Activated naive CD8-positive, alpha-beta T cell treated with anti-CD3 and anti-CD28 coated beads for 36 hours (primary cell): ENCODE measurements at regions not wholly inside any gene's neighbourhood (a gene's known extent, or its start where the extent isn't known, plus 50 kb on each side); places are given as distances from the start of the nearest gene placed in this dataset.

Experiments used
- DNase-seq: peaks from one replicate; pipeline ENCODE4 v3.0.0; 2021
- H3K27ac Mint-ChIP-seq: one replicate; pipeline ENCODE4 v1.8.0; 2022; ENCODE audit warnings: mild to moderate bottlenecking, moderate library complexity, mixed read lengths
- H3K27me3 Mint-ChIP-seq: one replicate; pipeline ENCODE4 v1.8.0; 2022; ENCODE audit warnings: mild to moderate bottlenecking, mixed read lengths
- H3K36me3 Mint-ChIP-seq: one replicate; pipeline ENCODE4 v1.8.0; 2021; ENCODE audit warnings: mild to moderate bottlenecking, mixed read lengths
- H3K4me1 Mint-ChIP-seq: one replicate; pipeline ENCODE4 v1.8.0; 2021; ENCODE audit warnings: mixed read lengths
- H3K4me3 Mint-ChIP-seq: one replicate; pipeline ENCODE4 v1.8.0; 2022; ENCODE audit warnings: mild to moderate bottlenecking, moderate library complexity, mixed read lengths
- H3K9me3 Mint-ChIP-seq: one replicate; pipeline ENCODE4 v1.8.0; 2022; ENCODE audit warnings: mixed read lengths

- Mint-ChIP-seq H3K27ac (no peak overlapping the region), H3K27me3 (no peaks in the 10 kb centered on the region), H3K4me1 (peaks cover 5% of the 10 kb centered on the region), H3K9me3 (no peaks in the 10 kb centered on the region), H3K36me3 (no peaks in the 10 kb centered on the region), H3K4me3 (no peak overlapping the region)
- DNase-seq, result no peak
Measured at GRCh38 chr1:226816576-226816975, 53.8 kb upstream of the PSEN2 start.

DNA sequence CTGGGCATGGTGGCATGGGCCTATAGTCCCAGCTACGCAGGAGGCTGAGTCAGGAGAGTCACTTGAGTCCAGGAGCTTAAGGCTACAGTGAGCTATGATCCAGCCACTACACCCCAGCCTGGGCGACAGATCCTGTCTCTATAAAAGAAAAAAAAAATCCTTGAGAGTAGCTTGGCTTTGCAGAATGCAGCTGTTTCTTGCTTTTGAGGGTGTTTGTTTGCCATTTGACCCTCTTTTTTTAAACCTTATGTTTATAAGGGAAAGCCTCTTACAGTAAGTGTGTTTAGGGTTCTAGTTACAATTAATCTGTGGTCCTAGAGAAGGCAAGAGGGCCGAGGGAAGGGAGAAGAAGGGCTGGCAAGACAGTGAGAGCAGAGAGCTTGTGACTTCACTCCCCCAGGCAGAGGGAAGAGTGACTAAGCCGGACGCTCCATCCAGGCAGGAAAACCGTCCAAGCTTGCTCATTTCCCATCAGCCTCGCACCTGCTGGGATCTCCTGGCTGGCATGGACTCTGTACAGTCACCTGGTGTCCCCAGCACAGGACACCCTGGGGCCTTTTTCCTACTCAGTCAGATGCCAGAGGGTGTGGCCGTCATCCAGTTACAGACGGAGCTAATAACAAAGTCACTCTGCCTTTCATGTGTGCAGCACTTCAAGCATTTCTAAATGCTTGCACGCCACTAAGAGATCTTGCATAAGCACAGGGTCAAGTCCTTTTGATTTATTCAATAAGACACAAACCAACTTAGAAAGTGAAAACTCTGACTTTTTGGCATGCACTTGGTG, 55.5 kb upstream of the PSEN2 start:
- H3K4me3 Mint-ChIP-seq, result no peak overlapping the region
- H3K9me3 Mint-ChIP-seq, result no peaks in the 10 kb centered on the region
- DNase-seq, result no peak
- H3K36me3 Mint-ChIP-seq, result no peaks in the 10 kb centered on the region
- H3K27ac Mint-ChIP-seq, result no peak overlapping the region
- no peaks in the 10 kb centered on the region for H3K27me3 Mint-ChIP-seq
- peaks cover 3% of the 10 kb centered on the region for H3K4me1 Mint-ChIP-seq

DNA sequence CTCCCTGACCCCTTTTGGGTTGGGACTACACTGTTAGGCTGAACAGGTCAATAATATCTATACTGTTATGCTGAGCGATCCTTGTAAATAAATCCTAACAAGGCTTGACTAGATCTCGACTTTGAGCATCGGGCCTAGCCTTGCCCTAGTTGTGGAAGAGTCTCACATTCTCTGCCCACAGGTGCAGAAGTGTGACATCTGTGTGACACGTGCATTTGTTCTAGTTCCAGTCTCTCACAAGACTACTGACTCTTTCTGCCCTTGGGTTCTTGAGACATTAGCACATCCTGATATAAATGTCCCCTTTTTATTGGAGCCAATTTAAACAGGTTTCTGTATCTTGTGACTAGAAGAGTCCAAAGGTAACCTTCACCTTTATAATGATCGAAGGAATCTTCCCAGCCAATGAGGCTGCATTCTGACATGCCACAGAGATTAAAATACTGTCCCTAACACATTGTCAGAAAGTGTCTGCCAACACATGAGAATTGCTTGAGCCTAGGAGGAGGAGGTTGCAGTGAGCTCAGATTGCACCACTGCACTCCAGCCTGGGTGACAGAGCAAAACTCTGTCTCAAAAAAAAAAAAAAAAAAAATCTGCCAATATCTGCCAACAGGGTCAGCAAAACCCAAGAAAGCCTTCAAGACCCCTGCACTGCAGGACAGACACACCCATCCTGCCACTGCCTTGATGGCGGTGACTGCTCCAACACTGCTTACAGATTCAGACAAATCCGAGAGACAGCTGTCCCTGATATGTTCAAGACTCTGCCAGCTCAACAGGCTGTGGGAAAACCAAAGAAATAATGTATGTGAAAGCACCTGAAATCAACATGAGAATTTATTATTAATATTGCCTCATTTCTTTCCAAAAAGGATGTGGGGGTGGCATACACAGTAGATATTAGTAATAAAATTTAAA, 56.5 kb upstream of the PSEN2 start:
- H3K4me3 Mint-ChIP-seq, result no peak overlapping the region
- peaks cover 3% of the 10 kb centered on the region for H3K4me1 Mint-ChIP-seq
- no peaks in the 10 kb centered on the region for H3K36me3 Mint-ChIP-seq
- no peaks in the 10 kb centered on the region for H3K9me3 Mint-ChIP-seq
- H3K27ac Mint-ChIP-seq, result no peak overlapping the region
- no peaks in the 10 kb centered on the region for H3K27me3 Mint-ChIP-seq
- DNase-seq, result no peak

- H3K27me3 Mint-ChIP-seq, result no peaks in the 10 kb centered on the region
- no peaks in the 10 kb centered on the region for H3K36me3 Mint-ChIP-seq
- no peaks in the 10 kb centered on the region for H3K9me3 Mint-ChIP-seq
- no peak overlapping the region for H3K27ac Mint-ChIP-seq
- no peak for DNase-seq
- H3K4me1 Mint-ChIP-seq, result peaks cover 6% of the 10 kb centered on the region
- no peak overlapping the region for H3K4me3 Mint-ChIP-seq
Measured at GRCh38 chr1:226810681-226811080, 59.7 kb upstream of the PSEN2 start.

DNA sequence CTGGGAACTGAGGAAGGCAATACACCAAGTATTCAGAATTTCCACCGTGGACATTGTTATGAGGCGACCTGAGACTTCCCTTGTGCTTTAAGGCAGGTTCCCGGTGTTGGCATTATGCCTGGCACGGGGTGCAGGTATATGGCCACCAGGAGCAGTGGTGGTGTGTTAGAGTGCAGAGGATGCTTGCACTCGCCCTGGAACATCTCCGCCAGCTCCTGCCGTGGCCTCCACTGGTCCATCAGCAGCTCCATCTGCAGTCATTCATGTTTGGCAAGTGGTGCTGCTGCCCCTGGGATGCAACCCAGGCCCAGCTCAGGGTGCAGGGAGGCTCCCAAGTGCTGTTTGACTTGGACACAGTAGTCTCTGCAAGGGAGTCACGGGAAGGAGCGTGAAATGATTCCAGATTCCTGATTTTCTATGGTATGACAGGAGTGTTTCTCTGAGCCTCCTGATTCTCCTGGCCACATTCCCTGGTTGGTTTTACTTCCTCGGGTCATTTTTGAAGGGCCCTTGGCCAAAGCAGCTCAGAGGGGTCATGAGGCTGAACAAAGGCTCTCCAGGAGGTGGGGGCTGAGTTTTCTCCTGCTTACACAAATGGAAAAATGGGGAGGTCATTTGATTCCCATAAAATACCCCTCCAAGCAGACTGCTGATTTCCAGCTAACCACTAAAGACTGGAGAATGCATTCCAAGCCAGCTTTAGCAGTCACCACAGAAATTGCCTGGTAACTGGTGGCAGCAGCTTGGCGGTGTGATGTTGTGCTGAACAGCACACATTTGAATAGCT, 60.4 kb upstream of the PSEN2 start:
- no peaks in the 10 kb centered on the region for H3K9me3 Mint-ChIP-seq
- no peak for DNase-seq
- no peak overlapping the region for H3K4me3 Mint-ChIP-seq
- H3K36me3 Mint-ChIP-seq, result no peaks in the 10 kb centered on the region
- peaks cover 2% of the 10 kb centered on the region for H3K4me1 Mint-ChIP-seq
- H3K27me3 Mint-ChIP-seq, result no peaks in the 10 kb centered on the region
- H3K27ac Mint-ChIP-seq, result no peak overlapping the region

DNA sequence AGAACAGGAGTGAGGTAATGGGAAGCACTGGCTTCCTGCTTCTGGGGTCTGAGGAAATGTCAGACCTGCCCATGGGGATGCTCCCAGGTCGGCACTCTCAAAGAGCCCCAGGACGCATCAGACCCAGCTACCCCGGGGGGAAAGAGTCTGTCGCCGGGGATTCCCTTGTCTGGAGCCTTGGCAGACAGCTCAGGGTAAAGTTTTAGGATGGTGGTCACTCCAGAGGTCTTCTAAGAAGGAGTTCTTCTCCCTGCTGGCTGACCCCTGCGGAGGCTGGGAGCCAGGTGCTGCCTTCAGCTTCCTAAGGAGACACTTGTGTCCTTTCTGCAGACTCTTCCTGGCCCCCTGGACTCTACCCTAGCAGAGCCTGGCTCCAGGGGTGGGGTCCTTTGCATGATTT, 61.9 kb upstream of the PSEN2 start:
- no peak for DNase-seq
- H3K4me3 Mint-ChIP-seq, result no peak overlapping the region
- H3K27ac Mint-ChIP-seq, result no peak overlapping the region
- H3K9me3 Mint-ChIP-seq, result no peaks in the 10 kb centered on the region
- peaks cover 2% of the 10 kb centered on the region for H3K4me1 Mint-ChIP-seq
- H3K27me3 Mint-ChIP-seq, result no peaks in the 10 kb centered on the region
- no peaks in the 10 kb centered on the region for H3K36me3 Mint-ChIP-seq

DNA sequence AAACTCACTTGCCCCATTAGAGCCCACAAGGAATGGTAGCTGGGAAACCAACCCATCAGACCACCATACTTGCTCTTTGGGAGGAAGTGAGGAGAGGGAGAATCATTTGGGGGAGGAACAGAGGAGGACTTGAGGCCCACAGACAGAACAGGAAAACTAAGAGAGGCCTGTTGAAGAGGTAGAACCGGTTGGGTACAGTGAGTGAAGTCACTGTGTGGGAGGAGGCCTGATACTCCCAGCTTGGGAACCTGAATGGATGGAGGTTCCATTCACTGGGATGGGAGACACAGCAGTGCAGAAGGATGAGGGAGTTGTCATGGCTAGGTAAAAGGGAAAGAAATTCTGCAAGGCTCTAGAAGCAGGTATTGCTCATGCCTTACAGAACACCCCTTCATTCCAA, 63.4 kb upstream of the PSEN2 start:
- Mint-ChIP-seq H3K36me3 (no peaks in the 10 kb centered on the region), H3K27me3 (no peaks in the 10 kb centered on the region), H3K4me1 (peaks cover 2% of the 10 kb centered on the region), H3K4me3 (no peak overlapping the region), H3K9me3 (no peaks in the 10 kb centered on the region), H3K27ac (no peak overlapping the region)
- no peak for DNase-seq

GRCh38 chr1:226804907-226805759, 65.3 kb upstream of the PSEN2 start:
- no peaks in the 10 kb centered on the region for H3K9me3 Mint-ChIP-seq
- DNase-seq, result no peak
- no peaks in the 10 kb centered on the region for H3K27me3 Mint-ChIP-seq
- H3K4me3 Mint-ChIP-seq, result no peak overlapping the region
- H3K27ac Mint-ChIP-seq, result no peak overlapping the region
- H3K36me3 Mint-ChIP-seq, result no peaks in the 10 kb centered on the region
- peaks cover 12% of the 10 kb centered on the region for H3K4me1 Mint-ChIP-seq

DNA sequence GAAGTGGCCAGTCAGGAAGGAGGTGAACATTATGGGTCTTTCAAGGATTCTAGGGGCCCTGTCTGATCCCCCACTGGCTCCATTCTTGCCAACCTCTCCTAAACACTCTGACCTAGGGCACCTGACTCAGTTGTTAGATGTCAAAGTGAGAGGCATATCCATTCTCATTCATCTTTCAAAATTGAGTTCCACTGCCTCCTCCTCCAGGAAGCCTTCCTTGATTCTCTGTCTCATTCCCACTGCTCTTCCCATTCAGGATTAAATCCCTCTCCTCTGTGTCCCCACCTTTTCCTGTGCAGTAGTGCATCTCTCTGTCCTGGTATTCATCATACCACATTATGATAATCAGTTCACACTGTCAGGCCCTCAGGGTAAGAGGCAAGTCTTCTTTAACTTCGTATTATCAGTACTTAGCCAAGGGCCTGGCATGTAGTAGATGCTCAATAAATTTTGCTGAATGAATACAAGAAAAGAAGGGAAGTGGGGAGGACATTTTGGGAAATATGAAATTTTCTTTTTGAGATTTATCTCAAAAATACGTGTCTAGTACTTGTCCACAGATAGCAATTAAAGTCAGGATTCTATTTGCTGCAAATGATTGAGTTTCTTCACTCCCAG, 61.8 kb upstream of the ITPKB start:
- no peaks in the 10 kb centered on the region for H3K36me3 Mint-ChIP-seq
- no peaks in the 10 kb centered on the region for H3K9me3 Mint-ChIP-seq
- H3K27ac Mint-ChIP-seq, result no peak overlapping the region
- H3K4me1 Mint-ChIP-seq, result peaks cover 33% of the 10 kb centered on the region
- no peak for DNase-seq
- H3K27me3 Mint-ChIP-seq, result no peaks in the 10 kb centered on the region
- H3K4me3 Mint-ChIP-seq, result no peak overlapping the region

- H3K4me3 Mint-ChIP-seq, result peak overlapping the region; percentile 65
- H3K27me3 Mint-ChIP-seq, result no peaks in the 10 kb centered on the region
- DNase-seq, result no peak
- H3K27ac Mint-ChIP-seq, result peak overlapping the region; percentile 93
- H3K36me3 Mint-ChIP-seq, result no peaks in the 10 kb centered on the region
- H3K4me1 Mint-ChIP-seq, result peaks cover 33% of the 10 kb centered on the region
- no peaks in the 10 kb centered on the region for H3K9me3 Mint-ChIP-seq
Measured at GRCh38 chr1:226799634-226800281, 60.7 kb upstream of the ITPKB start.

DNA sequence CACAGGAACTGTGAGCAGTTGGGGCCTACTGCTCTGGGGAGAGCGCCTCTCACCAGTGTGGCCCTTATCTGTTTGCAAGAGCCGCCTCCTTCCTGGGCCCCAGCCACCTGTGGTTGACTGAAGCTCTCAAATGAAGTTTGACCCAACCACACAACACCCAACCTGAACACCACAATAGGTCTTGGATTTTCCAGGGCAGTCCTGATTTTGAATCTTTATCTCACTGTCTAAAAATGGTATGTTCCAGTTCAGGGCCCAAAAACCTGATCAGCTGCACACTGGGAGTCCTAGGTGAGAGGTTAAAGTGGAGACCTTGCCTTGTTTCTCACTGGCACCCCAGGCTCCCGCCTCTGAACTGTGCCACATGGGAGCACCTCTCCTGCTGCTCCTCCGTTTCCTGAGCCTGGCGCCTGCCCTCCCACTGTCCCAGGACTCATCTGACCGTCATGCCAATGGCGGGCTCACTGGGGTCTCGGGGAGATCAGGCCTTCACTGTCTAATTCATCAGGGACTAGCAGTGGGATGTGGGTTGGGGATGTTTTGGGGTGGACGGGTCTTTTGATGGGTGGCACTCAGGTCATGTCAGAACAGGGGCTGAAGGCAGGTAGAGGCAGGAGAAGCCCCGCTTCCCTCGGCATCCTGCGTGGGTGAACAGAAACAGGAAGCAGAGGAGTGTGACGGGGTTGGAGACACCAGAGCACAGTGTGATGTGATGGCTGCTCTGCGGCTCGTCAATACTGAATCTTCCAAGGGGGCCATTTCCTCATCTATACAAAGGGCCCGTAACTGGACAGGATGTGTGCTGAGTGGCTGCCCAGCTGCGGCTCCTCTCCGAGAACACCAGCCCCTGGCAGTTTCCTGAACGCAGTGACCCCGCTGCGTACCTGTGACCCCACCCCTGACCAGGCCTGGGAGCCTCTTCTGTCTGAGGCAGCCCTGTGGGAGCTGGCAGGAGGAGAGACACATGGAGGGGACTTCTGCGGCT, 59.6 kb upstream of the ITPKB start:
- peaks cover 33% of the 10 kb centered on the region for H3K4me1 Mint-ChIP-seq
- no peaks in the 10 kb centered on the region for H3K27me3 Mint-ChIP-seq
- H3K36me3 Mint-ChIP-seq, result no peaks in the 10 kb centered on the region
- no peaks in the 10 kb centered on the region for H3K9me3 Mint-ChIP-seq
- H3K27ac Mint-ChIP-seq, result peak overlapping the region; percentile 93
- peak; percentile 78 for DNase-seq
- H3K4me3 Mint-ChIP-seq, result peak overlapping the region; percentile 65

DNA sequence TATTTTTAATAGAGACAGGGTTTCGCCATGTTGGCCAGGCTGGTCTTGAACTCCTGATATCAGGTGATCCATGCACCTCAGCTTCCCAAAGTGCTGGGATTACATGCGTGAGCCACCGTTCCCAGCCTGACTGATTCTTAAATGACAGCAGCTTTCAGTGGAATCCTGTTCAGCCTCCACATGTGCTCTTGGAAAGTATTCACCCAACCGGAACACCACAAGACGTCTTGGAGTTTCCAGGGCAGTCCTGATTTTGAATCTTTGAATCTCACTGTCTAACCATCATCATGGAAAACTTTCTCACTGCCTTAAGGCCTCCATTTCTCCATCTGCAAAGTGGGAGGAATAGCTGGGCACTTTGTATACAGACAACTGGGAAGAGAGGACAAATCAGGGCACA, 58.1 kb upstream of the ITPKB start:
- peaks cover 33% of the 10 kb centered on the region for H3K4me1 Mint-ChIP-seq
- no peaks in the 10 kb centered on the region for H3K36me3 Mint-ChIP-seq

More for the DNA sequence above, 58.1 kb upstream of the ITPKB start:
- Mint-ChIP-seq H3K4me3 (no peak overlapping the region), H3K9me3 (no peaks in the 10 kb centered on the region), H3K27ac (no peak overlapping the region), H3K27me3 (no peaks in the 10 kb centered on the region)
- no peak for DNase-seq
